ENCODE measurements at regions not wholly inside any gene's neighbourhood (a gene's known extent, or its start where the extent isn't known, plus 50 kb on each side); places are given as distances from the start of the nearest gene placed in this dataset.
"Not testable (repeated sequence)": the region's sequence is repeated elsewhere in the genome, so short reads cannot be mapped to it uniquely, and the experiment has no call there.

DNA sequence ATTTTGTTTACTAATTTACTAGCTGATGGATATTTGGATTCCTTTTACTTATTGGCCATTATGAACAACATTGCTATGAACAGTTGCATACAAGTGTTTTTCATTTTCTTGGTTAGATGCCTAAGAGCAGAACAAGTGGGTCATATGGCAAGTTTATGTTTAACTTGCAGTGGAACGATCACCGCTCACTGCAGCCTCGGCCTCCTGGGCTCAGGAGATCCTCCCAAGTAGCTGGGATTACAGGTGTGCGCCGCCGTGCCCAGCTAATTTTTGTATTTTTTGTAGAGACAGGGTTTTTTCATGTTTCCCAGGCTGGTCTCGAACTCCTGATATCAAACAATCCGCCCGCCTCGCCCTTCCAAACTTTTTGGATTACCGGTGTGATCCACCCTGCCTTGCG is 820.5 kb upstream of the TMPRSS15 start:
- Histone ChIP-seq H3K27me3 (no peaks in the 10 kb centered on the region), H3K4me3 (no peak overlapping the region), H3K36me3 (no peaks in the 10 kb centered on the region), H3K9me3 (no peaks in the 10 kb centered on the region), H3K27ac (no peak overlapping the region), H3K4me1 (no peaks in the 10 kb centered on the region)
- TF ChIP-seq, protein P1, sequence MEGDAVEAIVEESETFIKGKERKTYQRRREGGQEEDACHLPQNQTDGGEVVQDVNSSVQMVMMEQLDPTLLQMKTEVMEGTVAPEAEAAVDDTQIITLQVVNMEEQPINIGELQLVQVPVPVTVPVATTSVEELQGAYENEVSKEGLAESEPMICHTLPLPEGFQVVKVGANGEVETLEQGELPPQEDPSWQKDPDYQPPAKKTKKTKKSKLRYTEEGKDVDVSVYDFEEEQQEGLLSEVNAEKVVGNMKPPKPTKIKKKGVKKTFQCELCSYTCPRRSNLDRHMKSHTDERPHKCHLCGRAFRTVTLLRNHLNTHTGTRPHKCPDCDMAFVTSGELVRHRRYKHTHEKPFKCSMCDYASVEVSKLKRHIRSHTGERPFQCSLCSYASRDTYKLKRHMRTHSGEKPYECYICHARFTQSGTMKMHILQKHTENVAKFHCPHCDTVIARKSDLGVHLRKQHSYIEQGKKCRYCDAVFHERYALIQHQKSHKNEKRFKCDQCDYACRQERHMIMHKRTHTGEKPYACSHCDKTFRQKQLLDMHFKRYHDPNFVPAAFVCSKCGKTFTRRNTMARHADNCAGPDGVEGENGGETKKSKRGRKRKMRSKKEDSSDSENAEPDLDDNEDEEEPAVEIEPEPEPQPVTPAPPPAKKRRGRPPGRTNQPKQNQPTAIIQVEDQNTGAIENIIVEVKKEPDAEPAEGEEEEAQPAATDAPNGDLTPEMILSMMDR (IDR thresholded peaks at IDR 0.05) = no peak
- no peak for DNase-seq (ENCODE audit: low spot score)

DNA sequence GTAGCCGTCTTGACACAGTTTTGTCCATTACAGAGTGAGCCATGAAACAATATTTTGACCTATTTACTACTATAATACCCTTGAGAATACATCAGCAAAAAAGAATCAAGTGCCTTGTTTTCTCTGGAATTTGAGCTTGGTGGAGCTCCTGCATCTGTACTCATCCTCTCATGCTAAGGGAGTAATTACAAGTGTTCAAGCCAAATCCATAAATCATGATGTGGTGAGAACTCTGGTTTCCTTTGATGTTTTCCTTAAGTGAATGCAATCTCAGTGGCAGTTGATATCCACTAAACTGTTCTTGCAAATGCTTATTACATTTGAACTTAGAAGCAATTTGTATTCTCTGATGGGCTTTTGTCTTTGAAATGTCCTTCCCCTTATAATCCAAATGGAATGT is 824.6 kb upstream of the TMPRSS15 start:
- no peak overlapping the region for H3K4me3 ChIP-seq

DNA sequence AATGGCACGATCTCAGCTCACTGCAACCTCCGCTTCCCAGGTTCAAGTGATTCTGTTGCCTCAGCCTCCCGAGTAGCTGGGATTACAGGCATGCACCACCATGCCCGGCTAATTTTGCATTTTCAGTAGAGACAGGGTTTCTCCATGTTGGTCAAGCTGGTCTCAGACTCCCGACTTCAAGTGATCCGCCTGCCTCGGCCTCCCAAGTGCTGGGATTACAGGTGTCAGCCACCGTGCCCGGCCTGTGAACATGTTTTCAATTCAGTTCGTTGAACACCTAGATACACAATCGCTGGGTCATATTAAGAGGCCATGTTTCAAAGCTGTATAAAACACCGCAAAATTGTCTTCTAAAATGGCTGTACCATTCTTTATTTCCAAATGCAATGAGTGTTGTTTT is 830.3 kb upstream of the TMPRSS15 start:
- not testable (repeated sequence) for H3K27ac ChIP-seq; H3K4me1 ChIP-seq; H3K9me3 ChIP-seq; H3K36me3 ChIP-seq; H3K27me3 ChIP-seq; H3K4me3 ChIP-seq; DNase-seq (ENCODE audit: low spot score)

More for the DNA sequence above, 824.6 kb upstream of the TMPRSS15 start:
- TF ChIP-seq, protein P1 (IDR thresholded peaks at IDR 0.05) = no peak
- Histone ChIP-seq H3K36me3 (no peaks in the 10 kb centered on the region), H3K4me1 (no peaks in the 10 kb centered on the region), H3K27ac (no peak overlapping the region), H3K27me3 (no peaks in the 10 kb centered on the region), H3K9me3 (no peaks in the 10 kb centered on the region)
- DNase-seq (ENCODE audit: low spot score) = no peak

DNA sequence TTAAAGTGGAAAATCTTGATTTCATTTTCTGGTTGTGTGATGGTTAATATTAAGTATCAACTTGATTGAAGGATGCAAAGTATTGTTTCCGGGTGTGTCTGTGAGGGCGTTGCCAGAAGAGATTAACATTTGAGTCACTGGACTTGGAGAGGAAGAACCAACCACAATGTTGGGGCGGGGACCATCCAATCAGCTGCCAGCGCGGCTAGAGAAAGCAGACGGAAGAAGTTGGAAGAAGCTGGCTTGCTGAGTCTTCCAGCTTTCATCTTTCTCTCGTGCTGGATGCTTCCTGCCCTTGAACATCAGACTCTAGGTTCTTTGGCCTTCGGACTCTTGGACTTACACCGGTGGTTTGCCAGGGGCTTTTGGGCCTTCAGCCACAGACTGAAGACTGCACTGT is 832.6 kb upstream of the TMPRSS15 start:
- Histone ChIP-seq H3K4me3 (no peak overlapping the region), H3K9me3 (no peaks in the 10 kb centered on the region), H3K4me1 (no peaks in the 10 kb centered on the region), H3K27ac (no peak overlapping the region), H3K27me3 (no peaks in the 10 kb centered on the region), H3K36me3 (no peaks in the 10 kb centered on the region)
- TF ChIP-seq, protein P1 (IDR thresholded peaks at IDR 0.05) = no peak
- no peak for DNase-seq (ENCODE audit: low spot score)

DNA sequence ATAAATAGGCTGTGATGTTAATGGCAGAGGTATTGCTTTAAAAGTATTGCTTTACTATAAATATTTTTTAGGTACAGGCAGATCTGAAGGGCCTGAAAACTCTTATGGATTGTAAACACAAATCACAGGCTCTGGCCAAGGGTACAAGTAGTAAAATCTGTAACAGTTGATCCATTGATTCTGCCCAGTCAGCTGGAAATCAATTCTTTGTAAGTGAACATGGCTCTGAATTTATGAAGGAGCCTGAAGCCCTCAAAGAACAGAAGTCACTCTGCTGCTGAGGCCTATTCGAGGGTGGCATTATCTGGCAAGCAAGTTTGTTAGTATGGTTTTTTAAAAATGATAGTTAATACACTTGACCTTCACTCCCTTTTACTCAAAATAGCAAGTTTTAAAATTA is 834.0 kb upstream of the TMPRSS15 start:
- TF ChIP-seq, protein P1 (IDR thresholded peaks at IDR 0.05) = no peak
- no peak for DNase-seq (ENCODE audit: low spot score)
- Histone ChIP-seq H3K4me3 (no peak overlapping the region), H3K36me3 (no peaks in the 10 kb centered on the region), H3K9me3 (no peaks in the 10 kb centered on the region), H3K4me1 (no peaks in the 10 kb centered on the region), H3K27ac (no peak overlapping the region), H3K27me3 (no peaks in the 10 kb centered on the region)

DNA sequence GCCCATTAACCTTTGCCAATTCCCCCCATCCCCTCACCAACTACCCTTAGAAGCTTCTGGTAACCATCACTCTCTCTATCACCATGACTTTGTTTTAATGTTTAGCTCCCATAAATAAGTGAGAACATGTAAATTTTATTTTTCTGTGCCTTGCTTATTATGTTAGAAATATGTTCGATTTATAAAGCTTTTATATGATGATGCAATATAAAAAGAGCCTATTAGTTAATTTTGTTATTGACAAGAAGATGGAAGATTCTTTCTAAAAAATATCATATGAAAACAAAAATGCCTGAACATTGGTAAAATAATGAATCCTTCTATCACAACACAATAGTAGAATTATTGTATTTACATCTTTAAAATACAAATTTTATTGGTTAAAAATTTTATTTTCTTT is 836.1 kb upstream of the TMPRSS15 start:
- H3K4me3 ChIP-seq = no peak overlapping the region
- no peaks in the 10 kb centered on the region for H3K9me3 ChIP-seq
- H3K27me3 ChIP-seq = no peaks in the 10 kb centered on the region
- no peak for DNase-seq (ENCODE audit: low spot score)
- H3K4me1 ChIP-seq = no peaks in the 10 kb centered on the region
- H3K36me3 ChIP-seq = no peaks in the 10 kb centered on the region
- no peak overlapping the region for H3K27ac ChIP-seq
- TF ChIP-seq, protein P1 (IDR thresholded peaks at IDR 0.05) = no peak

Data from right atrium auricular region (tissue), 2 donors.